HFFc6 (cell line): ENCODE measurements at regions not wholly inside any gene's neighbourhood (a gene's known extent, or its start where the extent isn't known, plus 50 kb on each side); places are given as distances from the start of the nearest gene placed in this dataset.

Source experiments
- DNase-seq: peaks from one replicate; pipeline ENCODE4 v3.0.0-alpha.2; 2018
- H3K27ac Mint-ChIP-seq: 2 replicates; pipeline ENCODE4 v1.8.0; 2020; ENCODE audit warnings: mild to moderate bottlenecking, mixed read lengths
- H3K27me3 Mint-ChIP-seq: 2 replicates; pipeline ENCODE4 v1.8.0; 2021; ENCODE audit warnings: mild to moderate bottlenecking, moderate library complexity, mixed read lengths; ENCODE audit not compliant: insufficient read depth
- H3K36me3 Mint-ChIP-seq: 2 replicates; pipeline ENCODE4 v1.8.0; 2021; ENCODE audit warnings: low read depth, mixed read lengths
- H3K4me1 Mint-ChIP-seq: 2 replicates; pipeline ENCODE4 v1.8.0; 2020; ENCODE audit warnings: low read depth, mixed read lengths
- H3K4me3 Mint-ChIP-seq: 2 replicates; pipeline ENCODE4 v1.8.0; 2020; ENCODE audit warnings: mild to moderate bottlenecking, moderate library complexity, mixed read lengths
- H3K9me3 Mint-ChIP-seq: 2 replicates; pipeline ENCODE4 v1.8.0; 2020; ENCODE audit warnings: mild to moderate bottlenecking, mixed read lengths
- TF ChIP-seq, protein P1 (sequence below): fragments of 200-600 bp; sonication (generic); IDR thresholded peaks from 2 replicates; pipeline ENCODE4 v1.5.0; 2021; ENCODE audit warnings: antibody characterized with exemption, mild to moderate bottlenecking

GRCh38 chr13:77415253-77416071 is 88.6 kb upstream of the MYCBP2 start:
- Mint-ChIP-seq H3K9me3 (no peaks in the 10 kb centered on the region), H3K27me3 (peaks cover 2% of the 10 kb centered on the region), H3K27ac (no peak overlapping the region), H3K4me1 (no peaks in the 10 kb centered on the region), H3K36me3 (no peaks in the 10 kb centered on the region), H3K4me3 (no peak overlapping the region)
- DNase-seq: no peak
- TF ChIP-seq, protein P1, sequence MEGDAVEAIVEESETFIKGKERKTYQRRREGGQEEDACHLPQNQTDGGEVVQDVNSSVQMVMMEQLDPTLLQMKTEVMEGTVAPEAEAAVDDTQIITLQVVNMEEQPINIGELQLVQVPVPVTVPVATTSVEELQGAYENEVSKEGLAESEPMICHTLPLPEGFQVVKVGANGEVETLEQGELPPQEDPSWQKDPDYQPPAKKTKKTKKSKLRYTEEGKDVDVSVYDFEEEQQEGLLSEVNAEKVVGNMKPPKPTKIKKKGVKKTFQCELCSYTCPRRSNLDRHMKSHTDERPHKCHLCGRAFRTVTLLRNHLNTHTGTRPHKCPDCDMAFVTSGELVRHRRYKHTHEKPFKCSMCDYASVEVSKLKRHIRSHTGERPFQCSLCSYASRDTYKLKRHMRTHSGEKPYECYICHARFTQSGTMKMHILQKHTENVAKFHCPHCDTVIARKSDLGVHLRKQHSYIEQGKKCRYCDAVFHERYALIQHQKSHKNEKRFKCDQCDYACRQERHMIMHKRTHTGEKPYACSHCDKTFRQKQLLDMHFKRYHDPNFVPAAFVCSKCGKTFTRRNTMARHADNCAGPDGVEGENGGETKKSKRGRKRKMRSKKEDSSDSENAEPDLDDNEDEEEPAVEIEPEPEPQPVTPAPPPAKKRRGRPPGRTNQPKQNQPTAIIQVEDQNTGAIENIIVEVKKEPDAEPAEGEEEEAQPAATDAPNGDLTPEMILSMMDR: no peak

- Mint-ChIP-seq H3K9me3 (no peaks in the 10 kb centered on the region), H3K27me3 (peaks cover 2% of the 10 kb centered on the region), H3K4me1 (no peaks in the 10 kb centered on the region), H3K36me3 (no peaks in the 10 kb centered on the region), H3K4me3 (no peak overlapping the region), H3K27ac (no peak overlapping the region)
- DNase-seq: no peak
- TF ChIP-seq, protein P1: no peak
Measured at GRCh38 chr13:77412860-77413259, 86.0 kb upstream of the MYCBP2 start.

- peaks cover 2% of the 10 kb centered on the region for H3K27me3 Mint-ChIP-seq
Measured at GRCh38 chr13:77412116-77412635, 85.3 kb upstream of the MYCBP2 start.

DNA sequence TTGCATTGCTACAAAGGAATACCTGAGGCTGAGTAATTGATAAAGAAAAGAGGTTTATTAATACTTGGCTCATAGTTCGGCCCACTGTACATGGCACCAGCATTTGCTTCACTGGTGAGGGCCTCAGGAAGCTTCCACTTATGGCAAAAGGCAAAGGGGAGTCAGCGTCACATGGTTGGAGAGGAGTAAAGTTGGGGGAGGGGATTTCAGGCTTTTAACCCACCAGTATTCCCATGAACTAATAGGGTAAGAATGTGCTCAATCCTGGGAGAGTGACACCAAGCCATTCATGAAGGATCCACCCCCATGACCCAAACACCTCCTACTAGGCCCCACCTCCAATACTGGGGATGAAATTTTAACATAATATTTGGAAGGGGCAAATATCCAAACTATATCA is 82.5 kb upstream of the MYCBP2 start:
- Mint-ChIP-seq H3K27ac (no peak overlapping the region), H3K27me3 (peaks cover 2% of the 10 kb centered on the region; the same call in 1 of the 2 replicates), H3K4me3 (no peak overlapping the region), H3K4me1 (no peaks in the 10 kb centered on the region), H3K36me3 (no peaks in the 10 kb centered on the region), H3K9me3 (no peaks in the 10 kb centered on the region)
- TF ChIP-seq, protein P1: no peak
- DNase-seq: no peak

More at GRCh38 chr13:77412116-77412635, 85.3 kb upstream of the MYCBP2 start:
- Mint-ChIP-seq H3K27ac (no peak overlapping the region), H3K4me1 (no peaks in the 10 kb centered on the region), H3K4me3 (no peak overlapping the region), H3K9me3 (no peaks in the 10 kb centered on the region), H3K36me3 (no peaks in the 10 kb centered on the region)
- TF ChIP-seq, protein P1: no peak
- DNase-seq: no peak

DNA sequence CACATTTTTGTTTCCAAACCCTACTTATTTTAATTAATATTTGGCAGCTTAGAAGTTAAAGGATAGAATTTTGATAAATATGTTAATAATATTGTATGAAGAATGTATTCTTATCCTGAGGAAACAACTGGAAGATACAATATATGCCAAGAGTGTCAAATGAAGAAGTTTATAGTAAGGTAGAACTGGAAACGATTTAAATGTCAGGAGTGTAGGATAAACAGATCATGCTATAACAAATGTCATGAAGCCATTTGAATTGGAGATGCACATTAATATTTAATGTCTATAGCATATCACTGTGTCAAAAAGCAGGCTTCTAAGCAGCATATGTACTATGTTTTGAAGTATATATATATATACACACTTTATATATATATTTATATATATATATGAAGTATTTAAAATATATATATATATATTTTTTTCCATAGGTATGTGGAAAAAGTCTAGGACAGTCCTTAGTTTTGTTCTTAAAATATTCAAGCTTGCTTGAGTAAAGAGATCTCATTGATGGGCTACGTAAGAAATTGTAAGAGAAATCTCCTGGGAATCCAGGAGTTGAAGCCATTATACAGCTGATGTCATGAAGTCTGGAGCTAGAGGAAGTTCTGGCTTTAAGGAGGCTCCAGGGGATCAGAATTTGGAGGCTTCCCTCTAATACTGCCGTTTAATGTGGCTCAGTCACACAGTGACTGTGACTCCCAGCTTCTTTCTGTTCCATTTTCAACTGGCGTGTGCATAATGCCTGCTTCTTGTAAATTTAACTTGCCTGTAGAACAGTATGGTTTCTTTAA is 79.9 kb upstream of the MYCBP2 start:
- no peak overlapping the region for H3K4me3 Mint-ChIP-seq
- no peaks in the 10 kb centered on the region for H3K9me3 Mint-ChIP-seq
- no peaks in the 10 kb centered on the region for H3K36me3 Mint-ChIP-seq
- no peak for DNase-seq
- H3K27me3 Mint-ChIP-seq: peaks cover 5% of the 10 kb centered on the region; the same call in 1 of the 2 replicates
- TF ChIP-seq, protein P1: no peak
- H3K4me1 Mint-ChIP-seq: no peaks in the 10 kb centered on the region
- no peak overlapping the region for H3K27ac Mint-ChIP-seq
